Left lung (tissue), 4 donors: ENCODE measurements at regions not wholly inside any gene's neighbourhood (a gene's known extent, or its start where the extent isn't known, plus 50 kb on each side); places are given as distances from the start of the nearest gene placed in this dataset.
"Not testable (repeated sequence)": the region's sequence is repeated elsewhere in the genome, so short reads cannot be mapped to it uniquely, and the experiment has no call there.

Experiments
- ATAC-seq: fragments of 200-7000 bp; cut with Tn5 transposase; one replicate; pipeline ENCODE4 v1.9.1; 2020; ENCODE audit warnings: moderate library complexity
- DNase-seq, 4 donors: peaks; one replicate each; pipeline ENCODE4 v3.0.0-alpha.2; 2013 to 2020
- H3K27ac ChIP-seq, 2 donors: fragments of 200-600 bp; sonication (generic) in 1 of 2; one replicate each; pipeline versions ENCODE4 v1.5.0 to v1.8.0; 2020 to 2021
- H3K27me3 ChIP-seq, 2 donors: fragments of 200-600 bp; sonication (generic) in 1 of 2; one replicate each; pipeline versions ENCODE4 v1.5.0 to v1.8.0; 2020 to 2021
- H3K36me3 ChIP-seq, 2 donors: fragments of 200-600 bp; sonication (generic) in 1 of 2; one replicate each; pipeline versions ENCODE4 v1.5.0 to v1.8.0; 2020 to 2021
- H3K4me1 ChIP-seq, 2 donors: fragments of 200-600 bp; one replicate each; pipeline ENCODE4 v1.8.0; 2021
- H3K4me3 ChIP-seq, 2 donors: fragments of 200-600 bp; sonication (generic) in 1 of 2; one replicate each; pipeline versions ENCODE4 v1.5.0 to v1.8.0; 2020 to 2021; ENCODE audit warnings: mild to moderate bottlenecking in 1 of 2
- H3K9me3 ChIP-seq, 2 donors: fragments of 200-600 bp; sonication (generic) in 1 of 2; one replicate each; pipeline versions ENCODE4 v1.5.0 to v1.8.0; 2020 to 2021
- intact Hi-C, 2 donors: fragments of 100-400 bp; cut with DNase I; formaldehyde crosslinking; loops; one replicate each; pipeline versions ENCODE4 v1.11.2 to v1.14.2; 2022
- TF ChIP-seq, protein P1 (sequence below), 2 donors: fragments of 200-600 bp; sonication (generic) in 1 of 2; IDR thresholded peaks; one replicate each; pipeline versions ENCODE4 v1.5.0 to v1.8.0; 2021; ENCODE audit warnings: antibody characterized with exemption in 2 of 2
- donor health status: DM: no; HTN: yes; CAD: no.
- donor health status: DM: no; HTN: no; CAD: no.

DNA sequence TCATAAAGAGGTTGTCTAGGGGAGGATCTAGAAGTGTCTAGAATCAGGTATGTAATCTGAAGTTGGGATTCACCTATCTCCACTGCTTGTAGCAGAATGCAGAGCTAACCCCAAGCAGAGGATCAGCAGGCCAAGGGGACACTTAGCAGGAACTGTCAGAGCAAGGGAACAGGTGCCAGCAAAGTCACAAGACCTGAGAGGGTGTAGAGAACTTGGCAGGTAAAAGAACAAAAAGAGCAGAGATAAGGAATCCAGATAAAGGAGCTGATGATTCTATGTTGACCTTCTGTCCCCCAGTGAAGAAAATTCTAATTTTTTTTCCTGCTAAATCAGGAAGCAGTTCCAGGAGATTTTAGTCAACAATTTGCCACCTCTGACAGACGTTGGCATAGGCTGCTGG lies 91.4 kb upstream of the CCDC71L start:
- peaks cover 0 to 9% of the 10 kb centered on the region in 2 donors for H3K4me1 ChIP-seq
- DNase-seq (no peak), ATAC-seq (no peak)
- H3K36me3 ChIP-seq, result no peaks in the 10 kb centered on the region
- intact Hi-C loops, result no loop called here
- peaks cover 0 to 3% of the 10 kb centered on the region in 2 donors for H3K9me3 ChIP-seq
- H3K4me3 ChIP-seq, result no peak overlapping the region
- H3K27ac ChIP-seq, result no peak overlapping the region
- H3K27me3 ChIP-seq, result no peaks in the 10 kb centered on the region
- TF ChIP-seq, protein P1, sequence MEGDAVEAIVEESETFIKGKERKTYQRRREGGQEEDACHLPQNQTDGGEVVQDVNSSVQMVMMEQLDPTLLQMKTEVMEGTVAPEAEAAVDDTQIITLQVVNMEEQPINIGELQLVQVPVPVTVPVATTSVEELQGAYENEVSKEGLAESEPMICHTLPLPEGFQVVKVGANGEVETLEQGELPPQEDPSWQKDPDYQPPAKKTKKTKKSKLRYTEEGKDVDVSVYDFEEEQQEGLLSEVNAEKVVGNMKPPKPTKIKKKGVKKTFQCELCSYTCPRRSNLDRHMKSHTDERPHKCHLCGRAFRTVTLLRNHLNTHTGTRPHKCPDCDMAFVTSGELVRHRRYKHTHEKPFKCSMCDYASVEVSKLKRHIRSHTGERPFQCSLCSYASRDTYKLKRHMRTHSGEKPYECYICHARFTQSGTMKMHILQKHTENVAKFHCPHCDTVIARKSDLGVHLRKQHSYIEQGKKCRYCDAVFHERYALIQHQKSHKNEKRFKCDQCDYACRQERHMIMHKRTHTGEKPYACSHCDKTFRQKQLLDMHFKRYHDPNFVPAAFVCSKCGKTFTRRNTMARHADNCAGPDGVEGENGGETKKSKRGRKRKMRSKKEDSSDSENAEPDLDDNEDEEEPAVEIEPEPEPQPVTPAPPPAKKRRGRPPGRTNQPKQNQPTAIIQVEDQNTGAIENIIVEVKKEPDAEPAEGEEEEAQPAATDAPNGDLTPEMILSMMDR (IDR thresholded peaks at IDR 0.05), result no peak

DNA sequence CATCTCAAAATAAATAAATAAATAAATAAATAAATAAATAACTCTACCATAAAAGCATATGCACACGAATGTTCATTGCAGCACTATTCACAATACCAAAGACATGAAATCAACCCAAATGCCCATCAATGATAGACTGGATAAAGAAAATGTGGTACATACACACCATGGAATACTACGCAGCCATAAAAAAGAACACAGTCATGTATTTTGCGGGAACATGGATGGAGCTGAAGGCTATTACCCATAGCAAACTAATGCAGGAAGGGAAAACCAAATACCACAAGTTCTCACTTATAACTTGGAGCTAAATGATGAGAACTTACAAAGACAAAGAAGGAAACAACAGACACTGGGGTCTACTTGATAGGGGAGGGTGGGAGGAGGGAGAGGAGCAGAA lies 94.1 kb upstream of the CCDC71L start:
- H3K27me3 ChIP-seq, intact Hi-C loops, ATAC-seq: not testable (repeated sequence)

DNA sequence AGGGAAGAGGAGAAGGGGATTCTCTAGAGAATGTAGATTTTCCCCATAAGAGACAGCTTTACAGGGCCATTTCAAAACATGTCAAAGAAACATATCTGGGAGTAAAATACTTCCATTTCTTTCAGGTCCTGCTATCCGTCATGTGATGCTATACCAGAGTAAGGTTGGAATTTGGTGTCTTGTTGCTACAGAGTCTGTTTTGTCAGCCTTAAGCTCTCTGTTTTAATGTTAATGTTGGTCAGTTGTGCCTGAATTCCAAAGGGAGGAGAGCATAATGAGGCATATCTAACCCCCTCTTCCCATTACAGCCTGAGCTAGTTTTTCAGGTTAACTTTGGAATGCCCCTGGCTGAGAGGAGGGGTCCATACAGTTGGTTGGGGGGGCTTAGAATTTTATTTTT lies 94.7 kb upstream of the CCDC71L start:
- H3K27me3 ChIP-seq, result no peaks in the 10 kb centered on the region
- TF ChIP-seq, protein P1 (IDR thresholded peaks at IDR 0.05), result no peak
- DNase-seq, result no peak
- H3K36me3 ChIP-seq, result no peaks in the 10 kb centered on the region
- H3K4me1 ChIP-seq, result peaks cover 0 to 13% of the 10 kb centered on the region in 2 donors
- H3K4me3 ChIP-seq, result no peak overlapping the region
- intact Hi-C loops, result no loop called here
- no peak for ATAC-seq
- peaks cover 0 to 3% of the 10 kb centered on the region in 2 donors for H3K9me3 ChIP-seq
- no peak overlapping the region for H3K27ac ChIP-seq

More for the DNA sequence above, 94.1 kb upstream of the CCDC71L start:
- not testable (repeated sequence) for H3K36me3 ChIP-seq, H3K4me3 ChIP-seq, DNase-seq, H3K9me3 ChIP-seq, H3K27ac ChIP-seq
- H3K4me1 ChIP-seq, result peaks cover 0 to 13% of the 10 kb centered on the region in 2 donors

DNA sequence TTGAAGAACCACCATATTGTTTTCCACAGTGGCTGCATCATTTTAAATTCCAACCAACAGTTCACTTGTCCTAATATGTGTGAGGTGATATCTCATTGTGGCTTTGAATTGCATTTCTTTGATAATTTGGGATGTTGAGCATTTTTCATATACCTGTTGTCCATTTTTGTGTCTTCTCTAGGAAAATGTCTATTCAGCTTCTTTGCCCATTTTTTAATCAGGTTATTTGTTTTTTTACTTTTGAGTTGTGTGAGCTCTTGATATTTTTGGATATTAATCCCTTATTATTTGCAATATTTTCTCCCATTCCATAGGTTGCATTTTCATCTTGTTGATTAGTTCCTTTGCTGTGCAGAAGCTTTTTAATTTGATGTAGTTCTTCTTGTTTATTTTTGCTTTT lies 95.1 kb upstream of the CCDC71L start:
- TF ChIP-seq, protein P1 (IDR thresholded peaks at IDR 0.05), result no peak
- peaks cover 0 to 3% of the 10 kb centered on the region in 2 donors for H3K9me3 ChIP-seq
- H3K4me3 ChIP-seq, result no peak overlapping the region
- H3K27ac ChIP-seq, result no peak overlapping the region
- no peak for ATAC-seq
- no peak for DNase-seq
- H3K4me1 ChIP-seq, result peaks cover 0 to 13% of the 10 kb centered on the region in 2 donors
- no peaks in the 10 kb centered on the region for H3K27me3 ChIP-seq
- no peaks in the 10 kb centered on the region for H3K36me3 ChIP-seq
- intact Hi-C loops, result no loop called here

DNA sequence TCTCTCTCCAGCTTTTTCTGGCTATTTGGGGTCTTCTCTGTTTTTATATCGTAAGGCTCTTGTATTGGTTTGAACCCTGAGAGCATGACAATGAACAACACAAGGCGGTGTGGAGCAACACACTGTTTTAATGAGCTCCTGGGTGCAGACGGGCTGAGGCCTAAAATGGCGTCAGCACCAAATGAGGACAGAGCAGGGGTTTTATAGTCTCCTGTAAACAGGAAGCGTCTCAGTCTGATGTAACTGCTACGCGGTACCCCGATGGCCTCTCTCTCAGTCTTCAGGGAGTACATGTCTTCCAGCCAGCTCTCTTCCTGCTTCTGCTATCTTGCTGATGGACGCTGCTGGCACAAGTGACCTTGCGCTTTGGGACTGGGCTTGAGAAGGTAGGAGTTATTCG lies 95.9 kb upstream of the CCDC71L start:
- no peak for DNase-seq
- TF ChIP-seq, protein P1 (IDR thresholded peaks at IDR 0.05), result no peak
- peaks cover 0 to 3% of the 10 kb centered on the region in 2 donors for H3K9me3 ChIP-seq
- H3K27me3 ChIP-seq, result no peaks in the 10 kb centered on the region
- H3K4me1 ChIP-seq, result peaks cover 0 to 13% of the 10 kb centered on the region in 2 donors
- no peaks in the 10 kb centered on the region for H3K36me3 ChIP-seq
- no peak overlapping the region for H3K27ac ChIP-seq
- no peak for ATAC-seq
- intact Hi-C loops, result no loop called here
- no peak overlapping the region for H3K4me3 ChIP-seq

DNA sequence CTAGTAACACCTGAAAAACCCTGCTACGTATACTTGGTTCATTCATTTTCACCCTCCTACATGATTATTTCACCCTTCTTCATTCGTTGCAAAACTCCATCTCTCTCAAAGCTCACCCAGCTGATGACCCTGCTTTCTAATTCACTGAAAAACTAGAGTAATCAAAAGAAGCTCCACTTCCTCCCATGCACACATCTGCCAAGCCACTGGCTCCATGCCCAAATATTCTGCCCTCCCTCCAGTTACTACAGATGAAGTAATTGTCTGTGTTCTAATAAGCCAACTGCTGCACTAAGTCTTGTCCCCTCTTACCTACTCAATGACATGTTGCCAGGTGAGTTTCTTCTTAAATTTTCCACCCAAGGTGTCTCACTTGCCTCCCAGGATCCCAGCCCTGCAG lies 96.9 kb upstream of the CCDC71L start:
- TF ChIP-seq, protein P1 (IDR thresholded peaks at IDR 0.05), result no peak
- ATAC-seq (peak; percentile 44), DNase-seq (peak in 2 of 4 donors; percentile 27 to 55)
- H3K27me3 ChIP-seq, result no peaks in the 10 kb centered on the region
- H3K27ac ChIP-seq, result no peak overlapping the region
- H3K4me1 ChIP-seq, result peaks cover 0 to 13% of the 10 kb centered on the region in 2 donors
- no peaks in the 10 kb centered on the region for H3K36me3 ChIP-seq
- intact Hi-C loops, result no loop called here
- peaks cover 0 to 3% of the 10 kb centered on the region in 2 donors for H3K9me3 ChIP-seq
- no peak overlapping the region for H3K4me3 ChIP-seq

DNA sequence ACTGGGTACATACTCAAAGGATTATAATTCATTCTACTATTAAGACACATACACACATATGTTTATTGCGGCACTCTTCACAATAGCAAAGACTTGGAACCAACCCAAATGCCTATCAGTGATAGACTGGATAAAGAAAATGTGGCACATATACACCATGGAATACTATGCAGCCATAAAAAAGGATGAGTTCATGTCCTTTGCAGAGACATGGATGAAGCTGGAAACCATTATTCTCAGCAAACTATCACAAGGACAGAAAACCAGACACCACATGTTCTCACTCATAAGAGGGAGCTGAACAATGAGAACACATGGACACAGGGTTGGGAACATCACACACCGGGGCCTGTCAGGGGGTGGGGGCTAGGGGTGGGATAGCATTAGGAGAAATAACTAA lies 101.9 kb upstream of the CCDC71L start:
- H3K27me3 ChIP-seq, ATAC-seq, DNase-seq, intact Hi-C loops, H3K9me3 ChIP-seq, H3K36me3 ChIP-seq, H3K4me3 ChIP-seq, H3K27ac ChIP-seq: not testable (repeated sequence)
- peaks cover 0 to 10% of the 10 kb centered on the region in 2 donors for H3K4me1 ChIP-seq
